Gastrocnemius medialis (tissue), 4 donors: ENCODE measurements at regions not wholly inside any gene's neighbourhood (a gene's known extent, or its start where the extent isn't known, plus 50 kb on each side); places are given as distances from the start of the nearest gene placed in this dataset.
A peak's percentile ranks its signal among the peaks of the same experiment; 100 is the strongest.

Experiments
- ATAC-seq, 2 donors: fragments of 150-250 bp; one replicate each; pipeline ENCODE4 v1.9.1; 2016
- DNase-seq, 2 donors: peaks; one replicate each; pipeline ENCODE4 v3.0.0-alpha.2; 2019
- H3K27ac ChIP-seq, 4 donors: fragments of 200-600 bp; sonication (generic); 1 replicate in 1 of 4; 2 replicates in 3 of 4; pipeline ENCODE4 v1.5.1; 2016 to 2018; ENCODE audit warnings: mild to moderate bottlenecking in 2 of 4, moderate library complexity in 1 of 4
- H3K27me3 ChIP-seq, 3 donors: fragments of 200-600 bp; sonication (generic) in 2 of 3; 1 replicate in 1 of 3; 2 replicates in 2 of 3; pipeline versions ENCODE4 v1.5.1 to v1.6.0; 2016 to 2019; ENCODE audit warnings: mild to moderate bottlenecking in 1 of 3, moderate library complexity in 1 of 3
- H3K36me3 ChIP-seq, 2 donors: fragments of 200-600 bp; sonication (generic) in 1 of 2; one replicate each; pipeline ENCODE4 v1.5.1; 2017 to 2018
- H3K4me1 ChIP-seq, 2 donors: fragments of 200-600 bp; sonication (generic) in 1 of 2; one replicate each; pipeline ENCODE4 v1.5.1; 2016 to 2017; ENCODE audit warnings: mild to moderate bottlenecking in 2 of 2
- H3K4me3 ChIP-seq, 4 donors: fragments of 200-600 bp; sonication (generic) in 3 of 4; 1 replicate in 1 of 4; 2 replicates in 3 of 4; pipeline ENCODE4 v1.5.1; 2016 to 2019; ENCODE audit warnings: mild to moderate bottlenecking in 2 of 4
- H3K9me3 ChIP-seq, 3 donors: fragments of 200-600 bp; sonication (generic) in 2 of 3; 1 replicate in 1 of 3; 2 replicates in 2 of 3; pipeline ENCODE4 v1.5.1; 2016 to 2019
- CTCF ChIP-seq, 5 experiments: fragments of 450-650 bp in 3 of 5; fragments of 200-600 bp in 2 of 5; sonication (generic) in 2 of 5; IDR thresholded peaks in 4 of 5; conservative IDR thresholded peaks in 1 of 5; 1 replicate in 4 of 5; 2 replicates in 1 of 5; pipeline ENCODE4 v1.5.1; 2016 to 2019; ENCODE audit warnings: antibody characterized with exemption in 5 of 5, mild to moderate bottlenecking in 3 of 5, moderate library complexity in 3 of 5
- POLR2A ChIP-seq, 2 donors: fragments of 450-650 bp; IDR thresholded peaks; one replicate each; pipeline ENCODE4 v1.6.1; 2017; ENCODE audit warnings: antibody characterized with exemption in 2 of 2, mild to moderate bottlenecking in 2 of 2, moderate library complexity in 2 of 2
- in situ Hi-C, 4 donors: fragments of 200-750 bp; cut with MboI; loops; one replicate each; pipeline versions ENCODE4 v1.15.0 to v1.8.0; 2017; ENCODE audit warnings: low sequenced_read_pairs in 4 of 4
- intact Hi-C: fragments of 100-400 bp; cut with DNase I; formaldehyde crosslinking; loops from one replicate; pipeline ENCODE4 v1.15.1; 2023; ENCODE audit warnings: low total_unique reads

- intact Hi-C loops, result no loop called here
- in situ Hi-C loops, result no loop called here
- Histone ChIP-seq H3K36me3 (no peaks in the 10 kb centered on the region), H3K27ac (no peak overlapping the region), H3K9me3 (no peaks in the 10 kb centered on the region), H3K4me3 (no peak overlapping the region), H3K27me3 (no peaks in the 10 kb centered on the region), H3K4me1 (no peaks in the 10 kb centered on the region)
- no peak for TF ChIP-seq POLR2A (IDR thresholded peaks at IDR 0.05)
- TF ChIP-seq CTCF (IDR thresholded peaks at IDR 0.05 in 4 of 5, conservative IDR thresholded peaks at IDR 0.05 in 1 of 5), result no peak
- ATAC-seq, result no peak
- no peak for DNase-seq
These were observed 73.3 kb upstream of the NXT1 start for GRCh38 chr20:23277316-23277715.

GRCh38 chr20:23273776-23274175, 76.8 kb upstream of the NXT1 start:
- no peak for TF ChIP-seq POLR2A (IDR thresholded peaks at IDR 0.05)
- H3K36me3 ChIP-seq, result no peaks in the 10 kb centered on the region
- no peaks in the 10 kb centered on the region for H3K9me3 ChIP-seq
- intact Hi-C loops (no loop called here), in situ Hi-C loops (no loop called here)
- peaks cover 0 to 4% of the 10 kb centered on the region in 2 donors for H3K4me1 ChIP-seq
- no peak overlapping the region for H3K4me3 ChIP-seq
- no peaks in the 10 kb centered on the region for H3K27me3 ChIP-seq
- no peak overlapping the region for H3K27ac ChIP-seq
- DNase-seq (no peak), ATAC-seq (no peak)

- Histone ChIP-seq H3K27me3 (no peaks in the 10 kb centered on the region), H3K27ac (no peak overlapping the region), H3K36me3 (no peaks in the 10 kb centered on the region), H3K4me1 (peaks cover 0 to 4% of the 10 kb centered on the region in 2 donors), H3K9me3 (no peaks in the 10 kb centered on the region), H3K4me3 (no peak overlapping the region)
- TF ChIP-seq POLR2A (IDR thresholded peaks at IDR 0.05) (no peak), CTCF (IDR thresholded peaks at IDR 0.05 in 4 of 5, conservative IDR thresholded peaks at IDR 0.05 in 1 of 5) (no peak)
- DNase-seq, result no peak
- intact Hi-C loops (no loop called here), in situ Hi-C loops (no loop called here)
- no peak for ATAC-seq
These were observed 78.2 kb upstream of the NXT1 start for GRCh38 chr20:23272176-23273029.

- ATAC-seq (peak in 1 of 2 donors; percentile 4), DNase-seq (no peak)
- Histone ChIP-seq H3K4me3 (no peak overlapping the region), H3K4me1 (peaks cover 0 to 4% of the 10 kb centered on the region in 2 donors), H3K27ac (peak overlapping the region; percentile 52 to 79 (median 58)), H3K9me3 (no peaks in the 10 kb centered on the region), H3K27me3 (no peaks in the 10 kb centered on the region), H3K36me3 (no peaks in the 10 kb centered on the region)
- in situ Hi-C loops, result no loop called here
- TF ChIP-seq POLR2A (IDR thresholded peaks at IDR 0.05) (no peak), CTCF (IDR thresholded peaks at IDR 0.05 in 4 of 5, conservative IDR thresholded peaks at IDR 0.05 in 1 of 5) (no peak)
- intact Hi-C loops, result no loop called here
These were observed 80.1 kb upstream of the NXT1 start for GRCh38 chr20:23270382-23270911.

- Histone ChIP-seq H3K9me3 (no peaks in the 10 kb centered on the region), H3K27ac (peak overlapping the region; percentile 52 to 79 (median 58)), H3K36me3 (no peaks in the 10 kb centered on the region), H3K4me1 (peaks cover 0 to 4% of the 10 kb centered on the region in 2 donors), H3K27me3 (no peaks in the 10 kb centered on the region), H3K4me3 (no peak overlapping the region)
- intact Hi-C loops (no loop called here), in situ Hi-C loops (no loop called here)
- TF ChIP-seq POLR2A (IDR thresholded peaks at IDR 0.05) (no peak), CTCF (IDR thresholded peaks at IDR 0.05 in 4 of 5, conservative IDR thresholded peaks at IDR 0.05 in 1 of 5) (no peak)
- ATAC-seq, result peak; percentile 52 to 53
- no peak for DNase-seq
These were observed 80.6 kb upstream of the NXT1 start for GRCh38 chr20:23269954-23270353.
